CD14-positive monocyte (primary cell): ENCODE measurements at regions not wholly inside any gene's neighbourhood (a gene's known extent, or its start where the extent isn't known, plus 50 kb on each side); places are given as distances from the start of the nearest gene placed in this dataset.

Source experiments
- DNase-seq, 3 donors: peaks; one replicate each; pipeline ENCODE4 v3.0.0-alpha.2; 2011 to 2022
- H2AFZ ChIP-seq: 2 replicates; pipeline ENCODE4 v1.6.0; 2012; ENCODE audit warnings: mild to moderate bottlenecking, low read depth, low read length, inconsistent platforms; ENCODE audit not compliant: insufficient read depth, poor library complexity, severe bottlenecking
- H3K27ac ChIP-seq, 2 donors: 1 replicate in 1 of 2; 2 replicates in 1 of 2; pipeline ENCODE4 v1.5.1; 2012 to 2013; ENCODE audit warnings: low read length in 2 of 2, control low read depth in 1 of 2, inconsistent platforms in 1 of 2, low read depth in 1 of 2, mild to moderate bottlenecking in 1 of 2
- H3K27me3 ChIP-seq, 2 donors: one replicate each; pipeline versions ENCODE4 v1.6.0 to v1.6.1; 2011 to 2013; ENCODE audit warnings: low read length in 2 of 2; ENCODE audit not compliant: control insufficient read depth in 2 of 2, insufficient read depth in 2 of 2
- H3K36me3 ChIP-seq, 2 donors: replicated peaks in 1 of 2; 1 replicate in 1 of 2; 2 replicates in 1 of 2; pipeline versions ENCODE4 v1.5.1 to v1.6.1; 2012 to 2013; ENCODE audit warnings: low read length in 2 of 2, control low read depth in 1 of 2, inconsistent platforms in 1 of 2, mild to moderate bottlenecking in 1 of 2; ENCODE audit not compliant: insufficient read depth in 2 of 2, control insufficient read depth in 1 of 2
- H3K4me1 ChIP-seq, 2 donors: 1 replicate in 1 of 2; 2 replicates in 1 of 2; pipeline versions ENCODE4 v1.5.1 to v1.6.1; 2012 to 2013; ENCODE audit warnings: low read length in 2 of 2, control low read depth in 1 of 2, inconsistent platforms in 1 of 2, mild to moderate bottlenecking in 1 of 2, moderate library complexity in 1 of 2; ENCODE audit not compliant: insufficient read depth in 2 of 2, control insufficient read depth in 1 of 2
- H3K4me2 ChIP-seq: replicated peaks from 2 replicates; pipeline ENCODE3; 2012; ENCODE audit warnings: low read length, moderate library complexity, mild to moderate bottlenecking; ENCODE audit not compliant: poor library complexity, severe bottlenecking; ENCODE audit errors: extremely low read depth
- H3K4me3 ChIP-seq, 3 experiments: fragments of 200-600 bp in 1 of 3; sonication (generic) in 1 of 3; replicated peaks in 1 of 3; 1 replicate in 2 of 3; 2 replicates in 1 of 3; pipeline ENCODE4 v1.5.1; 2011 to 2013; ENCODE audit warnings: low read length in 3 of 3, mild to moderate bottlenecking in 3 of 3, control low read depth in 2 of 3, low read depth in 2 of 3, inconsistent platforms in 1 of 3, moderate library complexity in 1 of 3
- H3K79me2 ChIP-seq: 2 replicates; pipeline ENCODE4 v1.6.0; 2012; ENCODE audit warnings: mild to moderate bottlenecking, control low read depth, inconsistent platforms, low read length, moderate library complexity; ENCODE audit not compliant: insufficient read depth
- H3K9ac ChIP-seq: 2 replicates; pipeline ENCODE4 v1.6.0; 2017; ENCODE audit warnings: low read length, mild to moderate bottlenecking; ENCODE audit not compliant: insufficient read depth, poor library complexity, severe bottlenecking
- H3K9me3 ChIP-seq, 2 donors: replicated peaks in 1 of 2; 1 replicate in 1 of 2; 2 replicates in 1 of 2; pipeline versions ENCODE4 v1.5.1 to v1.6.1; 2012 to 2013; ENCODE audit warnings: low read length in 2 of 2, control low read depth in 1 of 2; ENCODE audit not compliant: control insufficient read depth in 1 of 2, insufficient read depth in 1 of 2
- H4K20me1 ChIP-seq: 2 replicates; pipeline ENCODE4 v1.6.0; 2012; ENCODE audit warnings: mild to moderate bottlenecking, low read length, control low read depth, moderate library complexity; ENCODE audit not compliant: insufficient read depth
- H3K27ac Mint-ChIP-seq, 7 donors: one replicate each; pipeline ENCODE4 v1.8.0; 2020; ENCODE audit warnings: mild to moderate bottlenecking in 7 of 7, mixed read lengths in 7 of 7, moderate library complexity in 6 of 7, inconsistent platforms in 2 of 7
- H3K27me3 Mint-ChIP-seq, 3 donors: one replicate each; pipeline ENCODE4 v1.8.0; 2021 to 2022; ENCODE audit warnings: low read depth in 3 of 3, mild to moderate bottlenecking in 3 of 3, mixed read lengths in 3 of 3, moderate library complexity in 3 of 3, inconsistent platforms in 1 of 3
- H3K36me3 Mint-ChIP-seq, 2 donors: one replicate each; pipeline ENCODE4 v1.8.0; 2020; ENCODE audit warnings: mixed read lengths in 2 of 2, inconsistent platforms in 1 of 2, mild to moderate bottlenecking in 1 of 2
- H3K4me1 Mint-ChIP-seq: one replicate; pipeline ENCODE4 v1.8.0; 2020; ENCODE audit warnings: mild to moderate bottlenecking, mixed read lengths
- H3K4me3 Mint-ChIP-seq, 2 donors: one replicate each; pipeline ENCODE4 v1.8.0; 2020; ENCODE audit warnings: mild to moderate bottlenecking in 2 of 2, mixed read lengths in 2 of 2, moderate library complexity in 1 of 2
- H3K9me3 Mint-ChIP-seq, 7 donors: one replicate each; pipeline ENCODE4 v1.8.0; 2020 to 2022; ENCODE audit warnings: mixed read lengths in 7 of 7, mild to moderate bottlenecking in 6 of 7, moderate library complexity in 6 of 7, inconsistent platforms in 2 of 7
- CTCF ChIP-seq: fragments of 200-600 bp; IDR thresholded peaks from one replicate; pipeline ENCODE4 v1.8.0; 2022; ENCODE audit warnings: antibody characterized with exemption, mild to moderate bottlenecking
- WGBS: methylation state at CpG from one replicate; pipeline ENCODE4 v1.1.5; 2013; ENCODE audit warnings: missing lambda C conversion rate; ENCODE audit not compliant: insufficient coverage; 5-methylcytosine and 5-hydroxymethylcytosine counted together
- intact Hi-C, 2 donors: fragments of 100-400 bp; cut with micrococcal nuclease; formaldehyde crosslinking; loops; one replicate each; pipeline versions ENCODE4 v1.15.0 to v1.15.1; 2023

DNA sequence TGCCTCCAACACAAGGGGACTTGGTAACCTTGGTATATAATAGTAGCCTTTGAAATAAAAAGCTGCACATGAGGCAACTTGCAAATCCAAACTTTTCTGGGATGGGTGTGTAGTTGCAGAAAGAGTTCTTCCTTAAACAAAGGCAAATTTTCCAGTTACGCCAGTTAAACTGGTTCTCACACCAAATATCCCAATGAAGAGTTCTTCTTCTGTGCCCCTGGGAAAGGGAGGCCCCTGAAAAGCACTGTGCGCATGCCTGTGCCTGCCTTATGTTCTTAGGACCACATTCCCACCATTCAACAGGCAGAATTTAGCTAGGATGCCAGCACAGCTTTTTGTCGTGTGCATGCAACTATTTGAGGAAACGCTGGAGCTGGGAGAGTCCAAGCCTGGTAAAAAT is 164.8 kb upstream of the SLC25A13 start:
- no peaks in the 10 kb centered on the region for H3K9me3 Mint-ChIP-seq
- peaks cover 0 to 2% (median 0%) of the 10 kb centered on the region in 3 donors for H3K27me3 Mint-ChIP-seq

DNA sequence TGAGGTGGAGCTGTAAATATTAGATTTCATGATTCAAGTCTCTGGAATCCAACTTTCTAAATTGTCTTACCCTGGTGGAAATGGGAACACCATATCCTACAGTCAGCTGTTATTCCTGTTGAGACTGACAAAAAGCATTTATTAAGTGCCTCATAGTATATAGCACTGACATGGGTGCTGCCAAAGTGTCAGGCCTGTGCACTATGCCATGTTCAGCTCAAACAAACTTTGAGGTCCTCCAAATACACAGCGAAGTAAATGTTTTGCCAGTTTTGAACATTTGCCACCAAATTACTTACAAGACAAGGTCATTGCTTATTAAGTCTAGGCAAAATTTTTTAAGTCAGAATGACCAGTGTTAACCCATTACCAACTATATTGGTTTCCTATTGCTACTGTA is 162.9 kb upstream of the SLC25A13 start:
- no peaks in the 10 kb centered on the region for H3K27me3 ChIP-seq
- H3K36me3 Mint-ChIP-seq, result no peaks in the 10 kb centered on the region
- TF ChIP-seq CTCF, result no peak
- H3K4me3 ChIP-seq, result no peak overlapping the region
- no peaks in the 10 kb centered on the region for H3K9me3 ChIP-seq
- no peaks in the 10 kb centered on the region for H3K4me1 ChIP-seq
- H3K27ac Mint-ChIP-seq, result no peak overlapping the region
- H2AFZ ChIP-seq, result no peak overlapping the region
- no peak overlapping the region for H3K4me3 Mint-ChIP-seq
- H3K9me3 Mint-ChIP-seq, result peaks cover 0 to 1% (median 0%) of the 10 kb centered on the region in 7 donors
- H3K9ac ChIP-seq, result no peak overlapping the region
- intact Hi-C loops, result no loop called here
- H3K4me1 Mint-ChIP-seq, result no peaks in the 10 kb centered on the region
- H3K36me3 ChIP-seq, result no peaks in the 10 kb centered on the region
- H4K20me1 ChIP-seq, result no peaks in the 10 kb centered on the region
- no peaks in the 10 kb centered on the region for H3K79me2 ChIP-seq
- H3K27me3 Mint-ChIP-seq, result peaks cover 0 to 2% (median 0%) of the 10 kb centered on the region in 3 donors
- 100% methylated on average over 1 of the region's 1 CpG for WGBS
- no peak overlapping the region for H3K4me2 ChIP-seq
- no peak for DNase-seq
- H3K27ac ChIP-seq, result no peak overlapping the region

More for the DNA sequence above, 164.8 kb upstream of the SLC25A13 start:
- Histone ChIP-seq H3K9ac (no peak overlapping the region), H3K27me3 (no peaks in the 10 kb centered on the region), H3K4me1 (no peaks in the 10 kb centered on the region), H4K20me1 (no peaks in the 10 kb centered on the region), H3K27ac (no peak overlapping the region), H3K36me3 (no peaks in the 10 kb centered on the region), H3K4me2 (no peak overlapping the region), H3K9me3 (no peaks in the 10 kb centered on the region), H2AFZ (no peak overlapping the region), H3K79me2 (no peaks in the 10 kb centered on the region), H3K4me3 (no peak overlapping the region)
- DNase-seq, result no peak
- intact Hi-C loops, result no loop called here
- no peak overlapping the region for H3K27ac Mint-ChIP-seq
- 100% methylated on average over 1 of the region's 4 CpGs for WGBS
- H3K4me1 Mint-ChIP-seq, result peaks cover 2% of the 10 kb centered on the region
- H3K4me3 Mint-ChIP-seq, result no peak overlapping the region
- no peak for TF ChIP-seq CTCF
- no peaks in the 10 kb centered on the region for H3K36me3 Mint-ChIP-seq
